H9 (cell line): ENCODE measurements at regions not wholly inside any gene's neighbourhood (a gene's known extent, or its start where the extent isn't known, plus 50 kb on each side); places are given as distances from the start of the nearest gene placed in this dataset.
"Not testable (repeated sequence)": the region's sequence is repeated elsewhere in the genome, so short reads cannot be mapped to it uniquely, and the experiment has no call there.

Source experiments
- DNase-seq: peaks from one replicate; pipeline ENCODE4 v3.0.0-alpha.2; 2017
- H2AFZ ChIP-seq: one replicate; pipeline ENCODE4 v1.6.1; 2013; ENCODE audit warnings: mild to moderate bottlenecking, low read length, control low read depth, moderate library complexity
- H2AK5ac ChIP-seq: 2 replicates; pipeline ENCODE4 v1.6.1; 2013; ENCODE audit warnings: low read length, control low read depth, mixed read lengths; ENCODE audit not compliant: insufficient read length
- H2BK120ac ChIP-seq: one replicate; pipeline ENCODE4 v1.6.1; 2013; ENCODE audit warnings: low read depth, mild to moderate bottlenecking, low read length, control low read depth, inconsistent platforms; ENCODE audit not compliant: poor library complexity, severe bottlenecking
- H2BK12ac ChIP-seq: 2 replicates; pipeline ENCODE4 v1.6.1; 2013; ENCODE audit warnings: low read length, control low read depth, mixed read lengths, low read depth; ENCODE audit not compliant: insufficient read length
- H2BK15ac ChIP-seq: 2 replicates; pipeline ENCODE4 v1.6.1; 2013; ENCODE audit warnings: low read depth, low read length, control low read depth
- H2BK20ac ChIP-seq: one replicate; pipeline ENCODE4 v1.6.1; 2013; ENCODE audit warnings: low read depth, mild to moderate bottlenecking, low read length, control low read depth, inconsistent platforms; ENCODE audit not compliant: poor library complexity, severe bottlenecking
- H2BK5ac ChIP-seq: 2 replicates; pipeline ENCODE4 v1.6.1; 2013; ENCODE audit warnings: low read length, control low read depth, mixed read lengths; ENCODE audit not compliant: insufficient read length
- H3K14ac ChIP-seq: 2 replicates; pipeline ENCODE4 v1.6.1; 2013; ENCODE audit warnings: low read length, control low read depth; ENCODE audit not compliant: insufficient read depth
- H3K18ac ChIP-seq: 2 replicates; pipeline ENCODE4 v1.6.1; 2013; ENCODE audit warnings: low read depth, mild to moderate bottlenecking, mixed read lengths, low read length, control low read depth; ENCODE audit not compliant: insufficient read length
- H3K23ac ChIP-seq: 2 replicates; pipeline ENCODE4 v1.6.1; 2013; ENCODE audit warnings: low read length, control low read depth, mixed read lengths, low read depth; ENCODE audit not compliant: insufficient read length
- H3K23me2 ChIP-seq: 2 replicates; pipeline ENCODE4 v1.6.1; 2013; ENCODE audit warnings: low read depth, mild to moderate bottlenecking, mixed read lengths, low read length, control low read depth; ENCODE audit not compliant: insufficient read length, poor library complexity, severe bottlenecking
- H3K27ac ChIP-seq: 2 replicates; pipeline ENCODE4 v1.5.1; 2013; ENCODE audit warnings: low read length, control low read depth, mixed read lengths, low read depth; ENCODE audit not compliant: insufficient read length
- H3K27me3 ChIP-seq: 2 replicates; pipeline ENCODE4 v1.6.1; 2013; ENCODE audit warnings: low read length, control low read depth, inconsistent platforms; ENCODE audit not compliant: insufficient read depth
- H3K4ac ChIP-seq: 2 replicates; pipeline ENCODE4 v1.6.1; 2013; ENCODE audit warnings: low read depth, mild to moderate bottlenecking, control low read depth, inconsistent platforms, low read length, moderate library complexity
- H3K4me1 ChIP-seq: 2 replicates; pipeline ENCODE4 v1.6.1; 2013; ENCODE audit warnings: low read length, control low read depth, inconsistent platforms; ENCODE audit not compliant: insufficient read depth
- H3K4me2 ChIP-seq: 2 replicates; pipeline ENCODE4 v1.6.1; 2013; ENCODE audit warnings: low read length, control low read depth, mixed read lengths; ENCODE audit not compliant: insufficient read length, insufficient read depth
- H3K56ac ChIP-seq: 2 replicates; pipeline ENCODE4 v1.6.1; 2013; ENCODE audit warnings: low read depth, mild to moderate bottlenecking, mixed read lengths, low read length, control low read depth; ENCODE audit not compliant: insufficient read length
- H3K79me1 ChIP-seq: 2 replicates; pipeline ENCODE4 v1.6.1; 2013; ENCODE audit warnings: low read depth, mild to moderate bottlenecking, moderate library complexity, low read length, control low read depth, inconsistent platforms; ENCODE audit not compliant: insufficient read depth, poor library complexity, severe bottlenecking
- H3K79me2 ChIP-seq: 2 replicates; pipeline ENCODE4 v1.6.1; 2013; ENCODE audit warnings: low read length, control low read depth, inconsistent platforms; ENCODE audit not compliant: insufficient read depth
- H3K9ac ChIP-seq: 2 replicates; pipeline ENCODE4 v1.6.1; 2013; ENCODE audit warnings: low read length, control low read depth, mixed read lengths; ENCODE audit not compliant: insufficient read length; ENCODE audit errors: extremely low read depth
- H3K9me3 ChIP-seq: one replicate; pipeline ENCODE4 v1.6.1; 2013; ENCODE audit warnings: low read depth, low read length, inconsistent platforms; ENCODE audit not compliant: control insufficient read depth
- H3T11ph ChIP-seq: one replicate; pipeline ENCODE4 v1.6.1; 2013; ENCODE audit warnings: mild to moderate bottlenecking, low read length, control low read depth, inconsistent platforms
- H4K20me1 ChIP-seq: one replicate; pipeline ENCODE4 v1.6.1; 2013; ENCODE audit not compliant: control insufficient read depth, insufficient read length, insufficient read depth
- H4K5ac ChIP-seq: 2 replicates; pipeline ENCODE4 v1.6.1; 2013; ENCODE audit warnings: low read depth, mild to moderate bottlenecking, mixed read lengths, low read length, control low read depth; ENCODE audit not compliant: insufficient read length
- H4K8ac ChIP-seq: replicated peaks from 2 replicates; pipeline ENCODE4 v1.6.1; 2013; ENCODE audit warnings: low read length, control low read depth, mixed read lengths, low read depth; ENCODE audit not compliant: insufficient read length
- H4K91ac ChIP-seq: 2 replicates; pipeline ENCODE4 v1.6.1; 2013; ENCODE audit warnings: low read depth, mild to moderate bottlenecking, moderate library complexity, mixed read lengths, low read length, control low read depth; ENCODE audit not compliant: insufficient read length
- H3K27ac Mint-ChIP-seq, 3 experiments: 2 replicates in 2 of 3; 3 replicates in 1 of 3; pipeline ENCODE4 v1.8.0; 2020 to 2021; ENCODE audit warnings: mixed read lengths in 3 of 3, mild to moderate bottlenecking in 1 of 3, moderate library complexity in 1 of 3
- H3K27me3 Mint-ChIP-seq: 2 replicates; pipeline ENCODE4 v1.8.0; 2021; ENCODE audit warnings: low read depth, mild to moderate bottlenecking, moderate library complexity, mixed read lengths
- H3K36me3 Mint-ChIP-seq, 3 experiments: 2 replicates in 2 of 3; 3 replicates in 1 of 3; pipeline ENCODE4 v1.8.0; 2020 to 2021; ENCODE audit warnings: low read depth in 3 of 3, mixed read lengths in 3 of 3; ENCODE audit not compliant: insufficient read depth in 1 of 3
- H3K4me1 Mint-ChIP-seq, 2 experiments: 2 replicates each; pipeline ENCODE4 v1.8.0; 2020; ENCODE audit warnings: mixed read lengths in 2 of 2
- H3K4me3 Mint-ChIP-seq, 2 experiments: 2 replicates in 1 of 2; 3 replicates in 1 of 2; pipeline ENCODE4 v1.8.0; 2020 to 2021; ENCODE audit warnings: mild to moderate bottlenecking in 2 of 2, mixed read lengths in 2 of 2, moderate library complexity in 1 of 2
- H3K9me3 Mint-ChIP-seq, 2 experiments: 2 replicates in 1 of 2; 3 replicates in 1 of 2; pipeline ENCODE4 v1.8.0; 2020; ENCODE audit warnings: mild to moderate bottlenecking in 2 of 2, mixed read lengths in 2 of 2, moderate library complexity in 1 of 2
- WGBS: extraction: QIAGEN DNeasy Blood & Tissue Kit; methylation state at CpG from one replicate; pipeline ENCODE4 v1.1.7; 2013; ENCODE audit warnings: missing lambda C conversion rate, low lambda C conversion rate, mixed read lengths; ENCODE audit not compliant: insufficient read length; ENCODE audit errors: extremely low coverage; 5-methylcytosine and 5-hydroxymethylcytosine counted together

- not testable (repeated sequence) for H2AFZ ChIP-seq, H3K14ac ChIP-seq, H2BK20ac ChIP-seq, H3K27ac Mint-ChIP-seq, H3K27me3 Mint-ChIP-seq, H2BK12ac ChIP-seq, H2BK120ac ChIP-seq, H3K23me2 ChIP-seq, H3K27ac ChIP-seq, H4K8ac ChIP-seq, H4K20me1 ChIP-seq, H3K27me3 ChIP-seq, H3K9me3 ChIP-seq, H3K4me2 ChIP-seq, H2AK5ac ChIP-seq, H3K4me3 Mint-ChIP-seq, H3K56ac ChIP-seq, H3K36me3 Mint-ChIP-seq, H3K9ac ChIP-seq, H4K5ac ChIP-seq, H3K23ac ChIP-seq, DNase-seq, H2BK5ac ChIP-seq, H3K79me2 ChIP-seq, H3K18ac ChIP-seq, H3K4ac ChIP-seq, H2BK15ac ChIP-seq, H4K91ac ChIP-seq, H3T11ph ChIP-seq, H3K4me1 Mint-ChIP-seq, H3K79me1 ChIP-seq, H3K4me1 ChIP-seq
- WGBS: no CpG with 5 or more reads among the region's 4 CpGs
- peaks cover 68 to 74% of the 10 kb centered on the region in 2 experiments for H3K9me3 Mint-ChIP-seq
Measured at GRCh38 chr9:64130325-64130724, 1154.7 kb downstream of the FOXD4L5 start.
